ENCODE measurements at regions not wholly inside any gene's neighbourhood (a gene's known extent, or its start where the extent isn't known, plus 50 kb on each side); places are given as distances from the start of the nearest gene placed in this dataset.

DNA sequence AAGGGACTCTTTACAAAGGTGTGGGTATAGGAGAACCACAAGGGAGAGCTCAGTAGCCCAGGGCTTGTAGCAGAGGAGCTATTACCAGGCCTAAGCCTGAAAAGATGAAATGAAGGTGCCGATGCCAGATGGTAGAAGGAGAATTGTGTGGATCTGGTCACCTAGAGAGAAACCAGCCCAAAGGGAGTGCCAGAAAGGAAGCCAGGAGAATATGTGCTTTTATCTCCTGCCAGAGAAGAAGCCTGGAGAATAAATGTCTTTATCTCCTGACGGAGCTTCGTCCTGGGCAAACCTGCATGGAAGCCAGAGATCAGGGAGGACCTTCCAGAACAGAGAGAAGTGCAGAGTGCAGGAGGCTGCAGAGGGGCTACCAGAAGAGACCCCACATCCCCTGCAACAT lies 142.6 kb downstream of the MED10 start:
- no peak for DNase-seq

DNA sequence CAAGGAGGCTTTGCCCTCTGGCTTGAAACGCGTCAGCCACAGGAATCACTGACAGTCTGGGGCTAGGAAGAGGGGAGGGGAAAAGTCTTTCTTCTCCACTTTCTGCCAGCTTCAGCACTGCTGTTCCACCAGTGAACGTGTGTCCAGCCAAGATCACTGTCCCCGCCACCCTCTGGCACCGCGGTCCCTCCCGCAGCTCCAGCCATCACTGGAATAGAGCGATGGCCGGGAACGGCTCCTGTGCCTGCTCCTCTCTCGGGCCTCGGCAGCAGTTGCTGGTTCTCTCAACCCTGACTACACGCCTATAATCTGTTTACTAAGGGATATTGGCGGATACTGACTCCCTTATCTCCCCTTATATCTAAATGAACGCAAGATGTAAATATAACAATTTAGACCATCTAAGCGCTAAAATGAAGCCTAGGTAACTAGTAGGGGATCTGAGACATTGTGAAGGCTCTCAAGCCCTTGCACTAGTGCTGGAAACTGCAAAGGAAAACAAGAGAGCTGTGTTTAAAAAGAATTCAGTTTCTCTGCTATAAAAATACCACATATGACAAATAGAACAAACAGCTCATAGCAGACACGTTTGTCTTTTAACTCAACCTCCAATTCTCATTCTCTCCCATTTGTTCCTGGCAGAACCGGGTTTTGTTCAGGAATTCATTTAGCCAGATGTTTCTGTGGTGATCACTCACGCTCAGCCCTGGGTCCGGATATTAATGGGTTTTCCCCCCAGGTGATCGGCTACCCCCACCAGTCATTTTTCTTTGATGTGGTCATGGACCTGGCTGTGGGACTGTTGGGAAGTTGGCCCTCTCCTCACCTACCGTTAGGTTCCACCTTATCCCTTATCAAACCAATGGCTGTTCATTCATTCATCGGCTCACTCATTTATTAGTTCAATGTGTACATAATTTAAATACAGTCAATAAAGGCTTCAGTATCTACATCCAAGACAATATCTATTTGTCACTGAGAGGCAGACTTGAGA lies 149.8 kb downstream of the MED10 start:
- no peak for DNase-seq

DNA sequence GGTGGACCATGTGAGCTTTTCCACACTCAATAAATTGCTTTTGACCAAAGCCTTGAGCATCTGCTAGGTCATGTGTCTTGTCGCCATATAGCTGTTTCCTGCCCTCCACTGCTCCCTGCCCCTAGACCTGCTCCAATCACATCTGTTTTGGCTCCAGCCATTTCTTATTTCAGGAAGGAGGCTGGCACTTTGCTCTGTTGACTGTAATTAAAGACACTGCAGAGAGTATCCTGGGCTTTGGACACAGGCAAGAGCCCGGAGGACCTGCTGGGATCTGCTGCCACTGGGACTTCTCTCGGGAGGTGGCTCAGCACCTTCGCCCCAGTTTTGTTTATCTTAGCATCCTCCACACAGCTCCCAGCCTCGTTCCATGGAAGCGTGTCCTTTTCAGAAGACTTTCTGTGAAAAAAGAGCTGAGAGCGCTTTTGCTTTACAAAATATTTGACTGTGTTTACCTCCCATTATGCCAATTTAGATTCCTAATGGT lies 153.2 kb downstream of the MED10 start:
- DNase-seq: no peak

DNA sequence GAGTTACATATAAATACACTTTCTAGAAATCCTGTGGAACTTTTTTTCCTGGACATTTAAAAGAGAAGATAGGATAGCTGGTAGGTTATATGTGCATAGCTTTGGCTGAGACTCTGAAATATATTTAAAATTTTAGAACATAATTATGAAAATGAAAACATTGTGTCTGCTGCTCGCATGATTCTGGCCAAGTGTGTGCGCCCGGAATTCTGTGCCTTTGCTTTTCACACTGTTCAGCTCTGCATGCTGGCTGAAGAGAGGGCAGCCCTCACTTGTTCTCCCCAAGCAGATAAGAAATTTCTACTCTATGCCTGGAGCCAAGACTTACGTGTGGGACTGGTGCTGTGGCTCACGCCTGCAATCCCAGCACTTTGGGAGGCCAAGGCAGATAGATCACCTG lies 153.9 kb downstream of the MED10 start:
- DNase-seq: no peak

DNA sequence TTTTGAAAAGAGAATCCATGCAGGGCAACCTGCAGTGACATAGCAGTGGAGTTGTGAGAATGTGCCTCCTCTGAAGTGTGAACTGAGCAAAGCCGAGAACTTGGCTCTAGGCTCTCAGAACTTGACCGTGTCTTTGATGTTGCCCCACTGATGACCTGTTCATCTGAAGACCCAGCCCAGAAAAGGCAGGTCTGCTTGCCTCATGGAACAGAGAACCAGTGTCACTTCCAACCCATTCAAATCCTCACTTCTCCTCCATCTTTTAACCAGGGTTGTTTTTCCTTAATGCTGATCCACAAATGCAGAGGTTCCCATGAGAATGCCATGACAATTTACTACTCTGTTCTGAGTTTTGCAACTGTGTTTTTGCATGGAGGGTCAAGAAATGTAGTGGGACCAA lies 155.4 kb downstream of the MED10 start:
- DNase-seq: no peak

DNA sequence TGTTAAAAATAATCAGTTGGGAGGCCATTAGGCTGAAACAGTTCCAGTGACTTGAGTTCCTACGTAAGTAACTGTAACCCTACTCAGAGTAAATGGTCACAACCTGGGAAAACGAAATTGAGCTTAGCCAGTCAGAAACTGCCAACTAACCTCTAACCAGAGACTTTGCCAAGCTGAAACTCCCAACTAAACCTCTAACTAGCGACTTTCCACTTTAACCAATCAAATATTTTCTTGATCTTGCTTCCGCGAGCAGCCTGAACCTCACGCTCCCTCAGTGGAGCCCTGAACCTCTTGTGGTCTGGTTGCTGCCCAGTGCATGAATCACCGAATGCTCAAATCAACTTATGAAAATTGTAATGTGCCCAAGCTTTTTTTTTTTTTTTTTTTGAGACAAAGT lies 156.2 kb downstream of the MED10 start:
- DNase-seq: no peak

DNA sequence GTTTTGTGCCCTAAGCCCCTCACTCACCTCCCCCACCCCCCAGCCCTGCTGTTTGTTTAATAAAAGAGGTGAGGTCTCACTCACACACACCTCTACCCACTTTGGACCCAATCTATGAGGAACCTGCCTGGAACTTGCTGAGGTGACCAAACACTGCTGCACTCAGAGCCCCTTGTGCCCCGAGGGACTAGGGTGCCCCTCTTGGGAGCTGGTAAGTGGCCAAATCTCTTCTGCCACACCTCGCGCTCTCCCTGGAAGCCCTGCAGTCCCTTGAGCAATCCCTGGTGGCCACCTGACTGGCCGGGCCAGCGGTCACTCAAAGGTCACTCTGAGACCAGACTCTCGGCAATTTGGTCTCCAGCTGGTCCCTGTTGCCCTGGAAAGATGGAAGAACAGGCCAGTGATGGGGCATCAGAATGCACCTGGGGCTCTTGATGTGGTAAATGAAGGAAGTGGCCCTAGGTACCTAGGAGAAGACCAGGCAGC lies 157.2 kb downstream of the MED10 start:
- DNase-seq: no peak

DNA sequence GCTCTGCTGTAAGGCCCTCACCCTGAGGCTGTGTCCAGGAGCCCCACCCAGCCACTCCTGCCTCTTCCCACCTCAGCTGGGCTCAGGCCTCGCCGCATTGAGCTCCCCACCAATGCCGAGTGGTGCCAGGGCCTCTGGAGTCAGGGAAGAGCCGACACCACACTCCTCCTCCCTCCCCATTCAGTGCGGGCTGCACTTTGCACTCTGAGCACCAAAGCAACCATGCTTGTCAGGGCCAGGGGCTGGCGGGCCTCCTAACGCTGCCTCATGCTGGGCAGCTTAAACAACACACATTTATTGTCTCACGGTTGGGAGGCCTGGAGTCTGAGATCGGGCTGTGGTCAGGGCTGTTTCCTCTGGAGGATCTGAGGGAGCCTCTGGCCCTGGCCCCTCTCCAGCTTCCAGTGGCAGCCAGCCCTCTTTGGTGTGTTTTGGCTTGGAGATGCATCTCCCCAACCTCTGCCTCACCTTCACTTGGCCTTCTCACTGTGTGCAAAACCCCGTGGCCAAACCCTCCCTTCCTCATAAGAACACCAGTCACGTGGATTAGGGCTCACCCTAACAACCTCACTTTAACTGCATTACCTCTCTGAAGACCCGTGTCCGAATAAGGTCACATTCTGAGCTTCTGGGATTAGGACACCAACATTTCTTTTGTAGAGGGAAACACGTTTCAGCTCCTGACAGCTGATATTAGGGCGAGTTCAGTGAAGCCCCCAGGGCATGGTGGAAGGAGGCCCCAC lies 157.8 kb downstream of the MED10 start:
- DNase-seq: no peak

DNA sequence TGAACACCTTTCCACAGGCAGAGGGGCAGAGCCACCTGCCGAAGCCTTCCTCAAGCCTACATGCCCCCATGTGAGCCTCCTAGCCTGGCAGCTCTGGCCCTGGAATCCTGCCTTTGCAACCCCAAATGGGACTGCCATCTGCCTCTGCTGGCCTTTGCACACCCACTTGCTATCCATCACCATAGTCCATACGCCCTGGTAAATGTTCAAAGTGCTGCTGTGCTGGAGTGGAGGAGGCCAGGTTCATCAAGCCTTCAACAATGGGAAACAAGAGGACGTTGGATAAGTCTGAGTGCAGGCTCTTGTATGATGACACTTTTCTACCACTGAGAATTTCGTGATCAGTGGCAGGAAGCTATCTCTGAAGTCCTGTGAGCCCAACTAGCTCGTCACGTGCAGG lies 159.8 kb downstream of the MED10 start:
- DNase-seq: no peak

DNA sequence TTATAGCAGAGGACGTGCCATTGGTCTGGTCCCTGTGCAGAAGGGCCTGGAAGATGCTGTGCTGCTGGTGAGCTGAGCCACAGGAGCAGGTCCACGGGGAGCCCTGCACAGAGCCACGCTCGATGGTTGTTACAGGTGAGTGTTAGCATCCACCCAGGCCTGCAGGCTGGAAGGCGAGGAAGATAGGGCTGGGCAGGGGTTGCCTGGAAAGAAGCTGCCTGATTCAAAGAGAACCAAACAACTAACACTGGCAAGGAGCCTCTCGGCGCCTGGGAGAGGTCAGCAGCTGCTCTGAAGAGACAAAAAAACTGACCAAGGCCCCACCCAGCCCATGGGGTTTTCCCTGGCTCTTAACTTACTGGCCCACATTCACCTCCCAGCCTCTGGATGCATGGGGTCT lies 160.2 kb downstream of the MED10 start:
- no peak for DNase-seq

DNA sequence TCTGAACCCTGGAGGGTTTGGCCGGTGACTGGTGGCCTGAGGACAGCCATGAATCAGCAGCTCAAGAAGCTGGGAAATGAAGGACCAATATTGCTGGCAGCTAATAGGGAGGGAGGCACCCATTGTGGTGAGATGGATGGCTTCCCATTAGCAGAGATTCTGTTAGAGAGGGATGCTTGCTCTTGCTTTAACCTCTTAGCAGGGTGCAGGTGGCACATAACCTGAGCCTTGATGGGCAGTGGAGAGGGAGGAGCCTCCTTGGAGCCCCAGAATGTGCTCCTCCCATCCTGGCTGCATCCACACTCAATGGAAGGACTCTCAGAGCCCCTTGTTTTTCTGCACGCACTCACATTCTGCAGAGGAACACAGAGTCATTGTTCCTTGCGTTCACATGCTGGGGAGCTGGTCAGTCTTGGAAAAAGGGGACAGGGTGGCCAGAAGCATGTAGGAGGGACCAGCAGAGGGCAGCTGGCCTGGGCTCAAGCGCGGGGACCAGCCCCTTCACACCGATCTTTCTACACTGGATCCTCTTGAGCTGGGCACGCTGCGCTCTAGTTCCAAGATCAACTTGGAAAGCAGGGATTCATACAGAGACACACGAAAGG lies 161.8 kb downstream of the MED10 start:
- no peak for DNase-seq

DNA sequence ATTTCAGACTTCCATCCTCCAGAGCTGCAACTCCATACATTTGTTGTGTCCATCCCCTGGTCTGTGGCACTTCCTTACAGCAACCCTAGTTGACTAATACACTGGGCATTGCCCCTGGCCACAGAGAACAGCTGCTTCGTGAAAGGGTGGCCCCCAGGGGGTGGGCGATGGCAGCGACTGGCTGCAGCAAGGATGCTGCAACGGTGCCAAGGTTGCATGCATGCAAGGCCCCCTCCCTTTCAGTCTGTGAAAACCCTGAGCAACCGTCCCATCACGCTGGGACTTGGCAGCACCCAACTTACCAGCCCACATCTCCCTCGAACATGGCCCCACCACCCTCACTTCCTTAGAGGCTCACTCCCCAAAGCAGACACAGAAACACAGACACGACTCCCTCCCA lies 162.5 kb downstream of the MED10 start:
- DNase-seq: no peak

DNA sequence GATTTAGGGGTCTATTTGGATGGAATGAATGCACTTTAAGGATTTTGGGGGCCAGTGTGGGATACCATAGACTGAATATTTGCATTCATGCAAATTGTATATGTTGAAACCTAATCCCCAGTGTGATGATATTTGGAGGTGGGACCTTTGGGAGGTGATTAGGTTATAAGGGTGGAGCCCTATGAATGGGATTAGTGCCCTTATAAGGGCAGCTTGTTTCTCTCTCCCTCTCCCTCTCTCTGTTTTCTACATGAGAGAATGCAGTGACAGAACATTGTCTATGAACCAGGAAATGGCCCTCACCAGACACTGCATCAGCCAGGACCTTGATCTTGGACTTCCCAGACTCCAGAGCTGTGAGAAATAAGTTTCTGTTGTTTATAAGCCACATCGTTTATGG lies 166.1 kb downstream of the MED10 start:
- no peak for DNase-seq

DNA sequence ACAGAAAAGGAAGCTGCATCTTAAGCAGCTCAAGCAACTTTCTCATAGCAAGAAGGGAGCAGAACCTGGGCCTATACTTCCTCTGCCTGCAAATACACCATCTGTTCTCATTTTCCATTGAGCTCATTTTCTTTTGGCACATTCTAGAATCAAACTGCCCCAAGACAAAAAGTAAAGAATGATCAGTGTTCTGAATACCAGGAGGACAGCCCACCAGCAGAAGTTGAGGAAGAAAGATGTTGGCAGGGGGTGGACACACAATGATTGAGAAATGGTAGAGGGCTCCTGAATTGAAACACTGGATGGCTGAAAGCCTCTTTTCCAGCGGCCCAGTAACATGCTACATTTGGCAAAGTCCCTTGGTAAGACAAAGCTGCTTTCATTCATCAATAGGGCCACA lies 171.8 kb downstream of the MED10 start:
- DNase-seq: no peak

DNA sequence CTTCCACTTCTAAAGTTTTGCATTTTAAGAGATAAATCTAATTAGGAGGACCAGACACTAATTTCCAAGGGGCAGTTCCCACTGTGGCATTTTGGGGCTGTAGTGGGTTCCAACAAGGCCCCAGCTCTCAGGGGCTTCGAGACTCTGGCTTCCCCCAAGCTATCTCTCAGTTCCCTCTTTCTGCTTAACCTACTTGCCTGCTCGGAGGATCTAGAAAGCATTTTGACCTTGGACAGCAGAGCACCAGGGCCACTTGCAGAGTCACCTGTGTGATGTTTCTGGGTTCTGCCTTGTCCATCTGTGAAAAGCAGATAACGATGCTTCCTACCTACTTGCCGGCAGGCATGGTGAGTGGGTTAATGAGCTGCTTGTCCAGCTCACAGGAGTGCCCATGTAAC lies 175.4 kb downstream of the MED10 start:
- no peak for DNase-seq

DNA sequence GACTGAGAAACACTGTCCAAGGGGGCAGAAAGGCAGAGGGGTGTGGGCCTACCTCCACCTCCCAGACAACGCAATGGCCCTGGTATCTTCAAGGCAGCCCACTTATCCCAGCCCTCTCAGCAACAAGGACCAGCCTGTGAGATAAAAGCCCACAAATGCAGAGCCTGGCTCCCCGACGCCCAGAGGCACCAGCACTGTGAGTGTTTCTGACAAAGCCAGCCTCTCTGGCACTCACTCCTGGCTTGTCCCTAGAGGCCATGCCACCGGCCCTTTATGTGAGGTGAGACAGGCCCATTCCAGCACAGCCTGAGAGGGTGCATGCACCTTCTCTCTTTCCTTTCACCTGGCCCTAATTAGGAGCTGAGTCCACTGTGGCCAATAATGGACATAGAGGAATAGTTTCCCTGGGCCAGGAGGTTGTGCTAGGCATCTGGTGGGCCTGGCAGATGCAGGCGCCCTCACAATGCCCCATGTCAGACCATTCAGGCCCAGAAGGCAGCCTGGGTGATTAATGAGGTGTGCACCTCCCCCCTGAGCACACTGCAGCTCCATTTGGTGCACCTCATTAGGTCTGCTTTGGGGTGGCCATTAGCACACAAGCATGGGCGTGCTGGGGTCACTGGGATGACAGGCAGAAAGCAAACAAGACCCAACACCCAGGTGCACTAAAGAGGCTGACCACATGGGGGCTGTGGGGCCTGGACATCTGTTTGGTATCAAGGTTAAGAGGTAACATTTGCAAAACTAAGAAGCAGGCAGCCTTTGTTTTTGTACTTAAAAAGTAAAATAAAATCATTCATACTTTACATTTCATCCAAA lies 176.0 kb downstream of the MED10 start:
- DNase-seq: no peak

DNA sequence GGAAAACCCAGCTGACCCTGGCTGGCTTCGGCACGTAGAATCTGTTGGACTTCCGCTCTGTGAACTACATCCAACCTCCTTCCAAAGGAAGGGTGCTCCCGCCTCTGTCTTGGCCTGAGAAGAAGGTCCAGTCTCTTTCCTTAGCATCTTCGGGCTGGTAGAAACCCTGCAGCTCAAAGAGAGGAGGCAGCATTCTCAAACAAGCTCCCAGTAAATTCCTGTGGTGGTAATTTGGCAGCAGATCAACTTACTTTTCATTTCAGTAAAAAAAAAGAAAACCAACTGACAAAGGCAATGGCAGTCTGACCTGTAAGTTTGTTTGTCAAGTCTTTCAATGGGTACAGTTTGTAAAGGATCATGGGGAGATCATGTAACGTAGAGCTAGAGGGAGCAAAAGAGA lies 176.7 kb downstream of the MED10 start:
- no peak for DNase-seq

DNA sequence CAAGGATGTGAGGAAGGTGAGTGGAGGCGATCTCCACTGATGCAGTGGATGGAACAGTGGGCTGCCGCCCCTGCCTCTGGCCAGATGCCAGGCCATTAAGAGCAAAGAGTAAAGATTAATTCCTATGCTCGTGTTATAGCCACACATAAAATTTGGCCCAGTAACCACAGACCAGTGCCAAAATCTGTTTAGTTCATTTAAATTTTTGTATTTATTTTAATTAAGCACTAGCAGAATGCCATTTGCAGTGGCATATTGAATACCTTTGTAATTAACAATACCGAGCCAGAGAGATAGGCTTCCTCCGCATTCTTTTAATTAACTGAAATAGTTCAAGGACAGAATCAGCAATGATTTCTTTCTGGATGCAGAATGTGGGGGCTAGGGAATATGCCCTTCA lies 179.8 kb downstream of the MED10 start:
- no peak for DNase-seq

DNA sequence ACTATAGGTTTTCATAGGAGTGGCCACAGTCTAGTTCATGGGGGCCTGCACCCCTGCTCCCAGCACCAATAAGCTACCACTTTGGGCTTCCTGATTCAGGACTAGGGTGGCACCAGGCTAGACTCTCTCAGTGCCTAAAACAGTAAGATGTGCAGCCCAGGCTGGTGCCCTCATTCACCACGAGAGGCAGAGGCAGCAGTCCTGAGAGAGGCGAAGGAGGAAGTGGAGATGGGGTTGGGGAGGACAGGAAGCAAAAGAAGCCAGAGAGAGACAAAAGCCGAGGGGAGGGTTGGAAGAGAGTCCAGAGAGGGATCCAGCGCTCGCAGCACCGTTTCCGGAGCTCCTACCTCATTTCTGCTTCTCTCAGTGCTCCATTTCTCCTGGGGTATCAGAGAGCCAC lies 180.9 kb downstream of the MED10 start:
- DNase-seq: no peak

DNA sequence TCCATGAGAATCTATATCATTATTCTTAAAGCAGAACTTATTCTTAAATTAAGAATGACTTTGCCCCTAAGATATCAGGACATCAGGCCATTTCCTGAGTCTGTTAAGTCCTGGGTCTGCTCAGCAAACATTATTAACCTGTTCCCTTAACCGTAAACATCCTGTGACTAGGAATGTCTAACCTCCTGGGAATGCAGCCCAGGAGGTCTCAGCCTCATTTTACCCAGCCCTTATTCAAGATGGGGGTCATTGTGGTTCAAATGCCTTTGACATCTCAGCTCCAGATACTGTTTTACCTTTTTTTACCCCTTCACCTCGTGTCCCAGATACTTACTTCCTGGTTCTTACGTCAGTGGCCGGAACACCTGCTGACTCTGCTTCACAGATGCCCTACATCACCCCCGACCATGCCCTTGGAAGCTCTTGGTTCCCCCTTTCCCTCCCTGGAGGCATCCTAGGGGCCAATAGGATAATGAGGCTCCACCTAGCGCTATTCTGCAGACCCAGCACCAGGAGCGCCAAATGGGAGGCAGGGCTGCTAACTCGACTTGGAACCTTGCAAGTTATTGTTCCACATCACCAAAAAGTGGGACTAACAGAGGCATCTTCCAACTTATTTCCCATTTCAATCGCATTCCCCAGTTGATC lies 182.5 kb downstream of the MED10 start:
- no peak for DNase-seq

DNA sequence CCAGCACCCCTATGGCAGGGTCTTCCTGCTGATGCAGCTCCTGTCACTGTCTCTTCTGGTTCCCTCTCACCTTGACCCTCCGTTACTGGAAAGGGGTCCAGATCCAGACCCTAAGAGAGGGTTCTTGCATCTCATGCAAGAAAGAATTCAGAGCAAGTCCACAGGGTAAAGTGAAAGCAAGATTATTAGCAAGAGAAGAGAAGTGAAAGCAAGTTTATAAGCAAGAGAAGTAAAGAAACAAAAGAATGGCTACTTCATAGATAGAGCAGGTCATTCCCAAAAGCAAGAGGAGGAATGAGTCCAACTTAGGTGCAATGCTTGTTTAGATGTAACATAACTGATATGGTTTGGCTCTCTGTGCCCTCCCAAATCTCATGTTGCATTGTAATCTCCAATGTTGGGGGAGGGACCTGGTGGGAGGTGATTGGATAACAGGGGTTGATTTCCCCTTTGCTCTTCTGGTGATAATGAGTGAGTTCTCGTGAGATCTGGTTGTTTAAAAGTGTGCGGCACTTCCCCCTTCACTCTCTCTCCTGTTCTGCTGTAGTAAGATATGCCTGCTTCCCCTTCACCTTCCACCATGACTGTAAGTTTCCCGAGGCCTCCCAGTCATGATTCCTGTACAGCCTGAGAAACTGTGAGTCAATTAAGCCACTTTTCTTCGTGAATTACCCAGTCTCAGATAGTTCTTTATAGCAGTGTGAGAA lies 183.3 kb downstream of the MED10 start:
- DNase-seq: no peak
